GM12892 (cell line): ENCODE measurements at regions not wholly inside any gene's neighbourhood (a gene's known extent, or its start where the extent isn't known, plus 50 kb on each side); places are given as distances from the start of the nearest gene placed in this dataset.
"Not testable (repeated sequence)": the region's sequence is repeated elsewhere in the genome, so short reads cannot be mapped to it uniquely, and the experiment has no call there.

Experiments
- POLR2A ChIP-seq: IDR thresholded peaks from 2 replicates; pipeline ENCODE4 v1.6.1; 2011; ENCODE audit warnings: low read depth, low read length, control low read depth
- POLR2AphosphoS5 ChIP-seq: IDR thresholded peaks from 2 replicates; pipeline ENCODE4 v1.6.1; 2011; ENCODE audit warnings: low read depth, low read length, control low read depth

GRCh38 chr2:90355546-90355945 lies 1664.1 kb downstream of the RPIA start:
- not testable (repeated sequence) for TF ChIP-seq POLR2AphosphoS5, POLR2A
